ENCODE measurements at regions not wholly inside any gene's neighbourhood (a gene's known extent, or its start where the extent isn't known, plus 50 kb on each side); places are given as distances from the start of the nearest gene placed in this dataset.

- intact Hi-C loops (cut with DNase I; ENCODE audit: low total_unique reads) = no loop called here
- 70 to 85% (median 78%) methylated on average over 7 to 8 of the region's 8 CpGs for WGBS, 5 donors
- TF ChIP-seq CTCF (IDR thresholded peaks at IDR 0.05) = no peak
- TF ChIP-seq POLR2AphosphoS5 (IDR thresholded peaks at IDR 0.05) = no peak
- TF ChIP-seq EP300 (IDR thresholded peaks at IDR 0.05) = no peak
Observed at GRCh38 chr22:47369020-47369419, 606.6 kb downstream of the TBC1D22A start.

GRCh38 chr22:47367993-47368945, 605.8 kb downstream of the TBC1D22A start:
- no peaks in the 10 kb centered on the region for H3K4me1 ChIP-seq
- DNase-seq = peak in 1 of 2 donors; percentile 20
- H3K4me3 ChIP-seq = no peak overlapping the region
- peaks cover 0 to 13% (median 7%) of the 10 kb centered on the region in 4 donors for H3K9me3 ChIP-seq
- no peaks in the 10 kb centered on the region for H3K36me3 ChIP-seq
- no peak overlapping the region for H3K27ac ChIP-seq
- intact Hi-C loops (cut with DNase I; ENCODE audit: low total_unique reads) = no loop called here
- peaks cover 0 to 53% (median 8%) of the 10 kb centered on the region in 3 donors for H3K27me3 ChIP-seq
- 77 to 79% (median 79%) methylated on average over 13 to 21 of the region's 21 CpGs for WGBS, 5 donors
- TF ChIP-seq POLR2AphosphoS5 (IDR thresholded peaks at IDR 0.05) (no peak), CTCF (IDR thresholded peaks at IDR 0.05) (no peak), POLR2A (IDR thresholded peaks at IDR 0.05) (no peak), EP300 (IDR thresholded peaks at IDR 0.05) (no peak)

More at GRCh38 chr22:47369020-47369419, 606.6 kb downstream of the TBC1D22A start:
- Histone ChIP-seq H3K27me3 (peaks cover 0 to 60% (median 8%) of the 10 kb centered on the region in 3 donors), H3K4me1 (no peaks in the 10 kb centered on the region), H3K27ac (no peak overlapping the region), H3K9me3 (peaks cover 0 to 6% (median 5%) of the 10 kb centered on the region in 4 donors), H3K36me3 (no peaks in the 10 kb centered on the region), H3K4me3 (no peak overlapping the region)
- DNase-seq = peak in 1 of 2 donors; percentile 10

GRCh38 chr22:47367107-47367690, 604.7 kb downstream of the TBC1D22A start:
- peaks cover 0 to 48% (median 8%) of the 10 kb centered on the region in 3 donors for H3K27me3 ChIP-seq
- TF ChIP-seq EP300 (IDR thresholded peaks at IDR 0.05) = no peak
- peak in 1 of 2 donors; percentile 11 for DNase-seq
- intact Hi-C loops (cut with DNase I; ENCODE audit: low total_unique reads) = no loop called here
- 54 to 88% (median 70%) methylated on average over 2 to 7 of the region's 7 CpGs for WGBS, 5 donors
- no peaks in the 10 kb centered on the region for H3K4me1 ChIP-seq
- no peaks in the 10 kb centered on the region for H3K36me3 ChIP-seq
- no peak overlapping the region for H3K27ac ChIP-seq
- H3K9me3 ChIP-seq = peaks cover 0 to 13% (median 12%) of the 10 kb centered on the region in 4 donors
- H3K4me3 ChIP-seq = no peak overlapping the region

GRCh38 chr22:47366026-47366767, 603.7 kb downstream of the TBC1D22A start:
- Histone ChIP-seq H3K36me3 (no peaks in the 10 kb centered on the region), H3K27me3 (peaks cover 0 to 40% (median 8%) of the 10 kb centered on the region in 3 donors), H3K4me1 (no peaks in the 10 kb centered on the region), H3K27ac (no peak overlapping the region), H3K9me3 (peaks cover 0 to 23% (median 21%) of the 10 kb centered on the region in 4 donors), H3K4me3 (no peak overlapping the region)
- intact Hi-C loops (cut with DNase I; ENCODE audit: low total_unique reads) = no loop called here
- peak in 1 of 2 donors; percentile 20 for DNase-seq
- TF ChIP-seq POLR2A (IDR thresholded peaks at IDR 0.05) (no peak), EP300 (IDR thresholded peaks at IDR 0.05) (no peak), CTCF (IDR thresholded peaks at IDR 0.05) (no peak), POLR2AphosphoS5 (IDR thresholded peaks at IDR 0.05) (no peak)
- 79 to 84% (median 81%) methylated on average over 17 of the region's 17 CpGs for WGBS, 5 donors
